ENCODE measurements at regions not wholly inside any gene's neighbourhood (a gene's known extent, or its start where the extent isn't known, plus 50 kb on each side); places are given as distances from the start of the nearest gene placed in this dataset.

GRCh38 chr20:17878069-17878911 is 90.3 kb downstream of the SNX5 start:
- no peak for ATAC-seq (ENCODE audit: low read depth in 2 of 2)
- H3K36me3 Mint-ChIP-seq: no peaks in the 10 kb centered on the region
- no peak overlapping the region for H3K27ac Mint-ChIP-seq

GRCh38 chr20:17875981-17876385 is 92.6 kb downstream of the SNX5 start:
- no peak overlapping the region for H3K4me3 Mint-ChIP-seq
- H3K9me3 Mint-ChIP-seq: no peaks in the 10 kb centered on the region
- H3K4me3 ChIP-seq (ENCODE audit: low read depth, low read length): no peak overlapping the region
- no peaks in the 10 kb centered on the region for H3K36me3 ChIP-seq (ENCODE audit: control insufficient read depth, insufficient read depth, low read length)
- ATAC-seq (ENCODE audit: low read depth in 2 of 2) (no peak), DNase-seq (no peak)
- H3K27ac Mint-ChIP-seq: no peak overlapping the region
- H3K4me1 ChIP-seq (ENCODE audit: control insufficient read depth, insufficient read depth, low read length, poor library complexity, severe bottlenecking): no peaks in the 10 kb centered on the region
- H3K36me3 Mint-ChIP-seq: no peaks in the 10 kb centered on the region
- no peaks in the 10 kb centered on the region for H3K9me3 ChIP-seq (ENCODE audit: control insufficient read depth in 2 of 2, low read length in 2 of 2)
- H3K27me3 ChIP-seq (ENCODE audit: control insufficient read depth, insufficient read depth, low read length): peaks cover 3% of the 10 kb centered on the region
- peaks cover 23% of the 10 kb centered on the region for H3K27me3 Mint-ChIP-seq
- H3K27ac ChIP-seq (ENCODE audit: insufficient read depth, low read length, poor library complexity, severe bottlenecking): no peak overlapping the region
- peaks cover 0 to 14% (median 11%) of the 10 kb centered on the region in 4 donors for H3K4me1 Mint-ChIP-seq

More at GRCh38 chr20:17878069-17878911, 90.3 kb downstream of the SNX5 start:
- Mint-ChIP-seq H3K27me3 (peaks cover 23% of the 10 kb centered on the region), H3K4me1 (peaks cover 0 to 8% (median 7%) of the 10 kb centered on the region in 4 donors), H3K4me3 (no peak overlapping the region), H3K9me3 (peaks cover 0 to 1% (median 0%) of the 10 kb centered on the region in 7 donors)
- DNase-seq: no peak
- H3K36me3 ChIP-seq (ENCODE audit: control insufficient read depth, insufficient read depth, low read length): no peaks in the 10 kb centered on the region
- H3K4me1 ChIP-seq (ENCODE audit: control insufficient read depth, insufficient read depth, low read length, poor library complexity, severe bottlenecking): no peaks in the 10 kb centered on the region
- H3K9me3 ChIP-seq (ENCODE audit: control insufficient read depth in 2 of 2, low read length in 2 of 2): no peaks in the 10 kb centered on the region
- no peak overlapping the region for H3K4me3 ChIP-seq (ENCODE audit: low read depth, low read length)
- H3K27me3 ChIP-seq (ENCODE audit: control insufficient read depth, insufficient read depth, low read length): no peaks in the 10 kb centered on the region
- H3K27ac ChIP-seq (ENCODE audit: insufficient read depth, low read length, poor library complexity, severe bottlenecking): no peak overlapping the region

DNA sequence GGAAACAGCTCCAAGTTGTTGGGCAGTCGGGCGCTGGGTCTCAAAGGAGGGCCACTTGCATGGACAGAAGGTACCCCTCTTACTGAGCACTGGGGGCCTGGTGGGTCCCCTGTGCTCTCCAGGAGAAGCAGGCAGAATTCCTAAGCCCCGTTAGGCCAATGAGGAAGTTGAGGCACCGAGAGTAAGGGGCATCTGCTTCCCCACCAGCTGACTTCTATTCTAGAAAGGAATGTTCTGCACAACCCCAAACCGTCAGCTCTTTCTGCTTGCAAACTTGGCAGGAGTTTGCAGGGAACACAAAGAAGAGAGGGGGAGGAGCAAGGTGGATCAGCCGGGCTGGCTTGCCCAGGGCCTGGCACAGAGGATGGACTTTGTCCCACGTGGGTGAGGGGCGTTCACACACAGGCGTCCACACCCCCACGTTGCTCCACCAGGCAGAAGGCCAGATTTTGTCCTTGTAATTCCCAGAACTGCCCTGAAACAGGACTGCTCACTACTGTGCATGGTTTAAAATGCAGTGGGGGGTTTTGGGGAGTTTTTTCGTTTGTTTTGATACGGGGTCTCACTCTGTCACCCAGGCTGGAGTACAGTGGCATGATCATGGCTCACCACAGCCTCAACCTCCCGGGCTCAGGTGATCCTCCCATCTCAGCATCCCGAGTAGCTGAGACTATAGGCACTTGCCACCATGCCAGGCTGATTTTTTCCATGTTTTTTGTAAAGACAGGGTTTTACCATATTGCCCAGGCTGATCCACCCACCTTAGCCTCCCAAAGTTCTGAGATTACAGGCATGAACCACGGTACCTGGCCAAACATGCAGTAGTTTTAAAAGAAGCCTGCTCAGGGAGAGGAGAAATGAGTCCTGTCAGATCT is 93.3 kb downstream of the SNX5 start:
- Mint-ChIP-seq H3K4me1 (peaks cover 0 to 14% (median 11%) of the 10 kb centered on the region in 4 donors), H3K27ac (no peak overlapping the region), H3K9me3 (no peaks in the 10 kb centered on the region), H3K36me3 (no peaks in the 10 kb centered on the region), H3K27me3 (peaks cover 26% of the 10 kb centered on the region), H3K4me3 (no peak overlapping the region)
- no peaks in the 10 kb centered on the region for H3K36me3 ChIP-seq (ENCODE audit: control insufficient read depth, insufficient read depth, low read length)
- H3K4me3 ChIP-seq (ENCODE audit: low read depth, low read length): no peak overlapping the region
- ATAC-seq (ENCODE audit: low read depth in 2 of 2): no peak
- H3K9me3 ChIP-seq (ENCODE audit: control insufficient read depth in 2 of 2, low read length in 2 of 2): no peaks in the 10 kb centered on the region
- H3K4me1 ChIP-seq (ENCODE audit: control insufficient read depth, insufficient read depth, low read length, poor library complexity, severe bottlenecking): no peaks in the 10 kb centered on the region
- H3K27me3 ChIP-seq (ENCODE audit: control insufficient read depth, insufficient read depth, low read length): peaks cover 3% of the 10 kb centered on the region
- DNase-seq: no peak
- no peak overlapping the region for H3K27ac ChIP-seq (ENCODE audit: insufficient read depth, low read length, poor library complexity, severe bottlenecking)

DNA sequence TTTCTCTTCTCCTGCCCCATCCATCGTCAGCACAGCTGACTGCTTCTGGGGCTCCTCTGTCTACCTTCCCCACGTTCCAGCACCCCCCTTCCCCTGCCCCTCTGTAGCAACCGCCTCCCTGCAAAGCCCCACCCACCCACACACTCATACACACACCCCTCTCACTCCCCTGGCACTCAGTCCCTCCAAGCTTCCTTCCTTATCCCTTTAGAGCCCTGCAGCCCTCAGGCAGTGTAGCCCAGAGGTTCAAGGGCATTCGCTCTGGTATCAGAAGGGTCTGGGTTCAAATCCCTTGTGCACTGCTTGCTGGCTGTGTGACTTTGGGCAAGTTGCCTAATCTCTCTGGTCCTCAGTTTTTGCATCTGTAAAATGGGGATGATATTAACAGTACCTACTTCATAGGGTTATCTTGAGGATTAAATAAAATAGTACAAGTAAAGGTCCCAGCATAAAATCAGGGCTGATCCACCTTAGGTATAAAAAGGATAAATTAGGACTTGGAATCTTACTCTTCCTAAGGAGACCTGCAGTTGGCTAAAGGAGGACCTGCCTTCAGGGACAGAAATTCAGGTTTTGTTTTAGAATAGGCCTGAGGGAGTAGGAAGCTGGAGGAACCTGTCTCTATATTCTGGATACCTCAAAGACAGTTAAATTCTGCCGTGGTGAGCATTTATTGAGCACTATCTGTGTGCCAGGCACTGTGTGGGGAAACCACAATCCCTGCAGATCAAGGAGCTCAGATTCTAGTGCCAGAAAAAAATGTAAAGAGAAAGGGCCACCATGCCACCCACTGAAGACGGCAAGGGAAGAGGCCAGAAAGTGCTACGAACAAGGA is 94.1 kb downstream of the SNX5 start:
- Mint-ChIP-seq H3K36me3 (no peaks in the 10 kb centered on the region), H3K27me3 (peaks cover 28% of the 10 kb centered on the region), H3K4me1 (peaks cover 0 to 14% (median 11%) of the 10 kb centered on the region in 4 donors), H3K9me3 (no peaks in the 10 kb centered on the region), H3K27ac (no peak overlapping the region), H3K4me3 (no peak overlapping the region)
- no peaks in the 10 kb centered on the region for H3K9me3 ChIP-seq (ENCODE audit: control insufficient read depth in 2 of 2, low read length in 2 of 2)
- H3K36me3 ChIP-seq (ENCODE audit: control insufficient read depth, insufficient read depth, low read length): no peaks in the 10 kb centered on the region
- no peak for ATAC-seq (ENCODE audit: low read depth in 2 of 2)
- H3K4me1 ChIP-seq (ENCODE audit: control insufficient read depth, insufficient read depth, low read length, poor library complexity, severe bottlenecking): no peaks in the 10 kb centered on the region
- no peak overlapping the region for H3K27ac ChIP-seq (ENCODE audit: insufficient read depth, low read length, poor library complexity, severe bottlenecking)
- H3K4me3 ChIP-seq (ENCODE audit: low read depth, low read length): no peak overlapping the region
- peaks cover 3% of the 10 kb centered on the region for H3K27me3 ChIP-seq (ENCODE audit: control insufficient read depth, insufficient read depth, low read length)
- DNase-seq: no peak

DNA sequence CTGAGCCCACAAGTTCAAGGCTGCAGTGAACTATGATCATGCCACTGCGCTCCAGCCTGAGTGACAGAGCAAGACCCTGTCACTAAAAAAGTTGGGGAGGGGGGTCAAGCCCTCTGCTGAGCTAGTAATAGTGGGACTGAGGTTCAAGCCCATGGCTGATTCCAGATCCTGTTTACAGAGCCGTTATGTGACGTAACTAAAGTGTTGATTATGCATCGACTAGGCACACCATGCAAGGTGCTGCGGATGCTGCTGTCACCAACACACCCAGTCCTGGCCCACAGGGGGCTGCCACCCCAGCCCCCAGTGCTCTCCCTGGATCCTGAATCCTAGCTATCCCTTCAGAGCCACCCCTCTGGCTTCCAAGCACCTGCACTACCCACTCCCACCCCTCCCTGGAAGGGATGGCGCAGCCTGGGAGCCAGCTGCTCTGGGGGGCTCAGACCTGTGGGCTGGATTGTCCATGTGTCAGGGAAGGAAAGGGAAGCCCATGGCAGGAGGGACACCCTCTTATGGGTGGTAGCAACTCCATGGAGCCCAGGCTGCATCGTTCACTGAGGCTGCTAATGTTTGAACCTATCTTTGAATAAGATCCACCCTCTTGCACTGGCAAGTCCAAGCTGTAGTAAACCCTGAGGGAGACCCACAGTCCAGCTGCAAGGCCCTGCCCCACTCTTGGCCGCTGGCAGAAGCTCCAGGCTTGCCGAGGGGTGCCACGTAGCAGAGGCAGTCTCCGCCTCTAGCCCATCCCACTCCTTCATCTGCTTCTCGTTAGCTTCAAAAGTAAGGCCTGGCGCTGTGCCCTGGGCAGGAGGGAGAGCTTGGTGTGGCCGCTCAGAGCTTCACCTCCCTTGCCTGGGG is 95.0 kb downstream of the SNX5 start:
- Histone ChIP-seq H3K27ac (ENCODE audit: insufficient read depth, low read length, poor library complexity, severe bottlenecking) (no peak overlapping the region), H3K4me3 (ENCODE audit: low read depth, low read length) (no peak overlapping the region), H3K4me1 (ENCODE audit: control insufficient read depth, insufficient read depth, low read length, poor library complexity, severe bottlenecking) (no peaks in the 10 kb centered on the region), H3K36me3 (ENCODE audit: control insufficient read depth, insufficient read depth, low read length) (no peaks in the 10 kb centered on the region), H3K27me3 (ENCODE audit: control insufficient read depth, insufficient read depth, low read length) (peaks cover 3% of the 10 kb centered on the region), H3K9me3 (ENCODE audit: control insufficient read depth in 2 of 2, low read length in 2 of 2) (no peaks in the 10 kb centered on the region)
- H3K27me3 Mint-ChIP-seq: peaks cover 24% of the 10 kb centered on the region
- no peak overlapping the region for H3K4me3 Mint-ChIP-seq
- no peak overlapping the region for H3K27ac Mint-ChIP-seq
- no peaks in the 10 kb centered on the region for H3K9me3 Mint-ChIP-seq
- DNase-seq (no peak), ATAC-seq (ENCODE audit: low read depth in 2 of 2) (no peak)
- H3K36me3 Mint-ChIP-seq: no peaks in the 10 kb centered on the region
- peaks cover 0 to 9% (median 5%) of the 10 kb centered on the region in 4 donors for H3K4me1 Mint-ChIP-seq

DNA sequence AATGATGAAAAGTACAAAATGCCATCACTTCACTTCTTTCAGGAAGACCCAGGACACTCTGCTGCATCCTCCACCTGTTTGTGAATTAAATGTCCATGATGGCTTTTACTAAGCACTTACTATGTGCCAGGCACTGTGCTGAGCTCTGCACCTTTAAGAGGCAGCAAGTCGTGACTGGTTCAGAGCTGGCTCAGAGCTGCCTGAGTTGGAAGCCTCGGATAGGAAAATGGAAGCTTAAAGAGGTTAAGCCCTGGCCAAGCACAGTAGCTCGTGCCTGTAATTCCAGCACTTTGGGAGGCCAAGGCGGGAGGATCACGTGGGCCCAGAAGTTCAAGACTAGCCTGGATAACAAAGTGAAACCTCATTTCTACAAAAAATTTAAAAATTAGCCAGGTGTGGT is 95.6 kb downstream of the SNX5 start:
- no peak overlapping the region for H3K27ac ChIP-seq (ENCODE audit: insufficient read depth, low read length, poor library complexity, severe bottlenecking)
- no peak for ATAC-seq (ENCODE audit: low read depth in 2 of 2)
- H3K4me1 Mint-ChIP-seq: peaks cover 0 to 7% (median 3%) of the 10 kb centered on the region in 4 donors

GRCh38 chr20:17872434-17872833 is 96.2 kb downstream of the SNX5 start:
- H3K4me3 Mint-ChIP-seq: no peak overlapping the region
- H3K4me1 ChIP-seq (ENCODE audit: control insufficient read depth, insufficient read depth, low read length, poor library complexity, severe bottlenecking): no peaks in the 10 kb centered on the region
- peaks cover 0 to 7% (median 3%) of the 10 kb centered on the region in 4 donors for H3K4me1 Mint-ChIP-seq
- no peak overlapping the region for H3K27ac Mint-ChIP-seq
- H3K9me3 ChIP-seq (ENCODE audit: control insufficient read depth in 2 of 2, low read length in 2 of 2): no peaks in the 10 kb centered on the region
- H3K4me3 ChIP-seq (ENCODE audit: low read depth, low read length): no peak overlapping the region
- no peaks in the 10 kb centered on the region for H3K36me3 Mint-ChIP-seq
- DNase-seq: no peak
- no peak overlapping the region for H3K27ac ChIP-seq (ENCODE audit: insufficient read depth, low read length, poor library complexity, severe bottlenecking)
- peaks cover 23% of the 10 kb centered on the region for H3K27me3 Mint-ChIP-seq
- H3K27me3 ChIP-seq (ENCODE audit: control insufficient read depth, insufficient read depth, low read length): peaks cover 3% of the 10 kb centered on the region
- H3K36me3 ChIP-seq (ENCODE audit: control insufficient read depth, insufficient read depth, low read length): no peaks in the 10 kb centered on the region
- ATAC-seq (ENCODE audit: low read depth in 2 of 2): no peak
- H3K9me3 Mint-ChIP-seq: no peaks in the 10 kb centered on the region

More for the DNA sequence above, 95.6 kb downstream of the SNX5 start:
- Histone ChIP-seq H3K4me1 (ENCODE audit: control insufficient read depth, insufficient read depth, low read length, poor library complexity, severe bottlenecking) (no peaks in the 10 kb centered on the region), H3K27me3 (ENCODE audit: control insufficient read depth, insufficient read depth, low read length) (peaks cover 3% of the 10 kb centered on the region), H3K9me3 (ENCODE audit: control insufficient read depth in 2 of 2, low read length in 2 of 2) (no peaks in the 10 kb centered on the region), H3K4me3 (ENCODE audit: low read depth, low read length) (no peak overlapping the region), H3K36me3 (ENCODE audit: control insufficient read depth, insufficient read depth, low read length) (no peaks in the 10 kb centered on the region)
- DNase-seq: no peak
- Mint-ChIP-seq H3K27ac (no peak overlapping the region), H3K4me3 (no peak overlapping the region), H3K27me3 (peaks cover 22% of the 10 kb centered on the region), H3K36me3 (no peaks in the 10 kb centered on the region), H3K9me3 (no peaks in the 10 kb centered on the region)

Measured in CD4-positive, CD25-positive, alpha-beta regulatory T cell (primary cell).